Vagina (tissue), 2 donors: ENCODE measurements at regions not wholly inside any gene's neighbourhood (a gene's known extent, or its start where the extent isn't known, plus 50 kb on each side); places are given as distances from the start of the nearest gene placed in this dataset.

Source experiments
- POLR2A ChIP-seq, 2 donors: fragments of 450-650 bp; IDR thresholded peaks; one replicate each; pipeline ENCODE4 v1.6.1; 2017; ENCODE audit warnings: antibody characterized with exemption in 2 of 2, mild to moderate bottlenecking in 2 of 2, moderate library complexity in 2 of 2
- POLR2AphosphoS5 ChIP-seq, 2 donors: sonication (generic); formaldehyde crosslinking; IDR thresholded peaks; one replicate each; pipeline ENCODE4 v1.9.0; 2017; ENCODE audit warnings: antibody characterized with exemption in 2 of 2, mild to moderate bottlenecking in 2 of 2, low read depth in 1 of 2; ENCODE audit not compliant: insufficient read depth in 1 of 2
- TF ChIP-seq, protein P1 (sequence below), 3 experiments: fragments of 450-650 bp in 2 of 3; fragments of 200-600 bp in 1 of 3; sonication (generic) in 1 of 3; IDR thresholded peaks; one replicate each; pipeline ENCODE4 v1.5.1; 2017 to 2019; ENCODE audit warnings: antibody characterized with exemption in 3 of 3, mild to moderate bottlenecking in 2 of 3, moderate library complexity in 2 of 3

GRCh38 chr14:98840511-98840910, 431.5 kb downstream of the BCL11B start:
- TF ChIP-seq POLR2A (IDR thresholded peaks at IDR 0.05) = no peak
- TF ChIP-seq, protein P1, sequence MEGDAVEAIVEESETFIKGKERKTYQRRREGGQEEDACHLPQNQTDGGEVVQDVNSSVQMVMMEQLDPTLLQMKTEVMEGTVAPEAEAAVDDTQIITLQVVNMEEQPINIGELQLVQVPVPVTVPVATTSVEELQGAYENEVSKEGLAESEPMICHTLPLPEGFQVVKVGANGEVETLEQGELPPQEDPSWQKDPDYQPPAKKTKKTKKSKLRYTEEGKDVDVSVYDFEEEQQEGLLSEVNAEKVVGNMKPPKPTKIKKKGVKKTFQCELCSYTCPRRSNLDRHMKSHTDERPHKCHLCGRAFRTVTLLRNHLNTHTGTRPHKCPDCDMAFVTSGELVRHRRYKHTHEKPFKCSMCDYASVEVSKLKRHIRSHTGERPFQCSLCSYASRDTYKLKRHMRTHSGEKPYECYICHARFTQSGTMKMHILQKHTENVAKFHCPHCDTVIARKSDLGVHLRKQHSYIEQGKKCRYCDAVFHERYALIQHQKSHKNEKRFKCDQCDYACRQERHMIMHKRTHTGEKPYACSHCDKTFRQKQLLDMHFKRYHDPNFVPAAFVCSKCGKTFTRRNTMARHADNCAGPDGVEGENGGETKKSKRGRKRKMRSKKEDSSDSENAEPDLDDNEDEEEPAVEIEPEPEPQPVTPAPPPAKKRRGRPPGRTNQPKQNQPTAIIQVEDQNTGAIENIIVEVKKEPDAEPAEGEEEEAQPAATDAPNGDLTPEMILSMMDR (IDR thresholded peaks at IDR 0.05) = no peak
- TF ChIP-seq POLR2AphosphoS5 (IDR thresholded peaks at IDR 0.05; ENCODE audit: insufficient read depth in 1 of 2, low read depth in 1 of 2) = no peak
